Duodenal mucosa (tissue), 2 donors: ENCODE measurements at regions not wholly inside any gene's neighbourhood (a gene's known extent, or its start where the extent isn't known, plus 50 kb on each side); places are given as distances from the start of the nearest gene placed in this dataset.

Experiments used
- H3K27ac ChIP-seq: one replicate; pipeline ENCODE4 v1.7.0; 2013; ENCODE audit warnings: low read depth, low read length
- H3K27me3 ChIP-seq, 2 donors: one replicate each; pipeline ENCODE4 v1.7.0; 2013; ENCODE audit warnings: low read length in 2 of 2, control low read depth in 1 of 2; ENCODE audit not compliant: insufficient read depth in 2 of 2, control insufficient read depth in 1 of 2
- H3K36me3 ChIP-seq, 2 donors: one replicate each; pipeline ENCODE4 v1.7.0; 2013; ENCODE audit warnings: low read length in 2 of 2, control low read depth in 1 of 2; ENCODE audit not compliant: insufficient read depth in 2 of 2, control insufficient read depth in 1 of 2
- H3K4me1 ChIP-seq, 2 donors: one replicate each; pipeline ENCODE4 v1.7.0; 2013; ENCODE audit warnings: low read length in 2 of 2, control low read depth in 1 of 2; ENCODE audit not compliant: insufficient read depth in 2 of 2, control insufficient read depth in 1 of 2
- H3K4me3 ChIP-seq, 2 donors: one replicate each; pipeline ENCODE4 v1.7.0; 2013; ENCODE audit warnings: low read length in 2 of 2, low read depth in 1 of 2
- H3K9ac ChIP-seq, 2 donors: one replicate each; pipeline ENCODE4 v1.7.0; 2013; ENCODE audit warnings: low read length in 2 of 2, low read depth in 1 of 2
- H3K9me3 ChIP-seq, 2 donors: one replicate each; pipeline ENCODE4 v1.7.0; 2013; ENCODE audit warnings: low read length in 2 of 2, control low read depth in 1 of 2; ENCODE audit not compliant: control insufficient read depth in 1 of 2

DNA sequence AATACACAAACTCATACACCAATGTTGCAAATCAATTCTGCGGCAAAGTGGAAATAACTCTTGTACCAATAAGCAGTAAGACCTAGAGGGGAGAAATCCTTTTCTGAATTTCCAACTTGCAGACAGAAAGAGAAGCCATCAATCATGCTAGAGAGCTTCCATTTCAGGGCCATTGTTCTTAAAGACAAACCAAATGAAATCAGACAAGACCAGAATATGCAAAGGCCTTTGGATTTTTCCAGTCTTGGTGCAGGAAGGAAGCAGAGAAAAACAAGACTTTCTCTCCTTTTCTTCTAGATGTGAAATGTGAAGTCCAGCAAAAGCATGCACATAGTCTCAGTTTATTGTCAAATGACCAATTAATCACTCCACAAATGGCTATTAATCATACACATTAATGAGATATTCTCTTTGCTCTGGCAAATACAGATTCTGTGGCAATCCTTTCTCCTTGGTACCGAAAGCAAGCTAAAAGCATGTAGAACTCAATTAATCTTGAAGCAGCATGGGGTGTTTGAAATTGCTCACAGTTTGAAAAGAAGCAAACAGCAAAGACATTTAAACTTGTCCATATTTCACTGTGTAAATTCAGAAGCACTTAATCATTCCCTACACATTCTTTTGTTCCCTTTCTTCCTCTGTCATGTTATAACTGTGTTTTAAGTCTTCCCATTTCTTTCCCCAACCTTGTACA, 466.1 kb downstream of the GPAT3 start:
- Histone ChIP-seq H3K4me1 (no peaks in the 10 kb centered on the region), H3K9ac (no peak overlapping the region), H3K4me3 (no peak overlapping the region), H3K27me3 (no peaks in the 10 kb centered on the region), H3K9me3 (no peaks in the 10 kb centered on the region), H3K27ac (no peak overlapping the region), H3K36me3 (no peaks in the 10 kb centered on the region)

DNA sequence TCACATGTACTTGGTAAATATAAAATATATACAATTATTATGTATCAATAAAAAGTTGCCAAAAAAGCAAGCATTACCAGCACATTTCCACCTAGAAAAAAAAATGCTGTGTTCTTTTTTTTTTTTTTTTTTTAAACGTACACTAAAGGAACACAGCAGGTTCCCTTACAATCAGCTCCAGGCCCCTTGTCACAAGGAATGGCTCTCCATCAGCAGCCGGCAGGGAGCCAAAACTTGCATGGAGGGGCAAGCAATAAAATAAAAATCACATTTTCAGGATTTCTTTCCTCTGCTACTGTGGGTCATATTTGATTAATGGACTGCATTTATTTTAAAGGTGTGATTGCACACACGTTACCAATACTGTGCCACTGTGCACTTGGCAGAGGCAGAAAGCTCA, 460.3 kb downstream of the GPAT3 start:
- H3K4me3 ChIP-seq = no peak overlapping the region
- no peaks in the 10 kb centered on the region for H3K36me3 ChIP-seq
- H3K9me3 ChIP-seq = no peaks in the 10 kb centered on the region

DNA sequence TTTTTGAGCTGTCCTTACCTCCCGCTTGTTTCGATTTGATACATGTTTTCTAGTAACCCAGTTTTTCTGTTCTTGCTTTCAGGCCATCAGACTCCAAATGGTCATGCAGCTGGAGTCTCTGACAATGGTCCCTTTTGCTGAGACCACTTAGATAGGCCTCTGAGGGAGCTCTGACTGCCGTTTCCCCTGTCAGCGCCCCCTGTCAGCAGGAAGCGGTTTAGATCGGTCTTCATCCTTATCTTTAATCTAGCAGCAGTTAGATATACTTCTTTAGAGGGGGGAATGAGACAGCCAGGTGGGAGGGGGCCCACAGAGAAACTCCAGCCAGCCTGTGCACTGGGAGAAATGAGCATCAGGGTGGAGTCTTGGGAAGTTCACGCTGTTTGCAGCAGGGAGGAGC, 457.9 kb downstream of the GPAT3 start:
- peaks cover 0 to 4% of the 10 kb centered on the region in 2 donors for H3K9me3 ChIP-seq
- no peak overlapping the region for H3K4me3 ChIP-seq
- H3K27ac ChIP-seq = no peak overlapping the region
- H3K36me3 ChIP-seq = no peaks in the 10 kb centered on the region
- H3K4me1 ChIP-seq = no peaks in the 10 kb centered on the region
- H3K27me3 ChIP-seq = no peaks in the 10 kb centered on the region
- no peak overlapping the region for H3K9ac ChIP-seq

More for the DNA sequence above, 460.3 kb downstream of the GPAT3 start:
- no peaks in the 10 kb centered on the region for H3K27me3 ChIP-seq
- no peaks in the 10 kb centered on the region for H3K4me1 ChIP-seq
- no peak overlapping the region for H3K9ac ChIP-seq
- no peak overlapping the region for H3K27ac ChIP-seq

DNA sequence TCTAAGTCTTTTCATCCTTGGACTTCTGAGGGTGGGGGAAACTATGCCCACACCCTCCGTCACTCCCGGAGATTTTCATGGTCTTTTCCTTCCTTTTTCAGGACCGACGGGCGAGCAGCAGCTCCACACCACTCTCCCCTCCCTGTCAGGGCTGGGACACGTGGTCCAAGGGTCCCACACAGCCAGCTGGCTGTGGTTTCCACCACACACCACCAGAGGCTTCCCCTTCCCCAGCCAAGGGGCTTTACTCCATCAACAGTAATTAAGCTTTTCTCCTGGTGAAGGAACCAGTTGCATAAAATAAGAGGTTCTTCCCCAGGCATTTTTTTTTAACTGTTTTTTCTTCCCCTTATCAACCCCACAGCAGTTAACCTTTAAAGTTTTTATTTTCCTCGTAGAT, 453.9 kb downstream of the GPAT3 start:
- no peaks in the 10 kb centered on the region for H3K36me3 ChIP-seq
- H3K4me1 ChIP-seq = no peaks in the 10 kb centered on the region
- no peaks in the 10 kb centered on the region for H3K27me3 ChIP-seq
- no peak overlapping the region for H3K9ac ChIP-seq
- H3K27ac ChIP-seq = no peak overlapping the region
- no peak overlapping the region for H3K4me3 ChIP-seq
- peaks cover 0 to 4% of the 10 kb centered on the region in 2 donors for H3K9me3 ChIP-seq

DNA sequence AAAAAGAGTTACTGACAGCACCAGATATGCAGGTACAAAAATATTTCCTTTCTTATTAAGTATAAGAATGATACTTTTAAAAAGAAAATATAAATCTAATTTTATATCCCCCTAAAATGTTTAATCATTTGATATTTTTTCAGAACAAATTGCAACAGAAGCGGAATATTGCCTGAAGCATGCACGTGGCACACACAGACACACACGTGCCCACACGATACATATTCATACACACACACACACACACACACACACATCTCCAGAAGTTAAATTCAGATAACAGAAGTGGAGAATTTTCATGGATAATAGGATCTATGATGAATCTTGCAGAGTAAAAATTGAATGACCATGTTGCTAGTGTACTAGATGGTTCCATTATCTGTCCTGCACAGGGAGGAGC, 445.2 kb downstream of the GPAT3 start:
- Histone ChIP-seq H3K4me1 (no peaks in the 10 kb centered on the region), H3K27ac (no peak overlapping the region), H3K27me3 (no peaks in the 10 kb centered on the region), H3K4me3 (no peak overlapping the region), H3K36me3 (no peaks in the 10 kb centered on the region), H3K9me3 (no peaks in the 10 kb centered on the region), H3K9ac (no peak overlapping the region)

GRCh38 chr4:83979773-83980172, 443.9 kb downstream of the GPAT3 start:
- no peaks in the 10 kb centered on the region for H3K9me3 ChIP-seq
- H3K27me3 ChIP-seq = no peaks in the 10 kb centered on the region
- H3K4me1 ChIP-seq = no peaks in the 10 kb centered on the region
- no peaks in the 10 kb centered on the region for H3K36me3 ChIP-seq
- H3K9ac ChIP-seq = no peak overlapping the region
- no peak overlapping the region for H3K4me3 ChIP-seq
- H3K27ac ChIP-seq = no peak overlapping the region

DNA sequence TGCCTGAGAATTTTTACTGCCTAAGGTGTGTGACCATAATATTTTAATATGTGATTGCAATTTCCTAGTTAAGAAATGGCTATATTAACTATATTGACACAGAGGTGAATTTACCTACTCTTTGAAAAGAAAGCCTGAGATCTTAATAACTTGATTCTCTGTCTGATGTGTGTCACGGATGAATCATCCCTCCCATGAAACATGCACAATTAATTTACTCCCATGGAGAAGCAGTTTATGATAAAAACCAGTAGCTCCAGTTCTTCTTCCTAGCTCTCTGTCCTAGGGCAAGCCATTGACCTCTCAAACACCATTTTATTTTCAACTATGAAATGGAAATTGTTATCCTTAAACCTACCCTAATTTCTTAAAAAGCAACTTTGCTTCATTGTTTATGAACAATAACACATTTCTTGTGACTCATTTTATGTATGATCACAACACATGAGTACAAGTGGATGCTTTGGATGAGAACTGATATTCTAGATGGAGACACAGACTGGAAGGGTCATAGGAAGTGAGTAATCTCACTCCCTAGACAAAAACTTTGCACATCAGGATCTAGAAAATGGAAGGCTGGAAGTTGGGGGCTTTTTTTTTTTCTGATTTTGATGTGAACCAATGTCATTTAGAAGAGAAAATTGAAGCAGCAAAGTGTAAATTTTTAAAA, 438.3 kb downstream of the GPAT3 start:
- Histone ChIP-seq H3K27me3 (no peaks in the 10 kb centered on the region), H3K9me3 (no peaks in the 10 kb centered on the region), H3K9ac (no peak overlapping the region), H3K4me1 (no peaks in the 10 kb centered on the region), H3K27ac (no peak overlapping the region), H3K4me3 (no peak overlapping the region), H3K36me3 (no peaks in the 10 kb centered on the region)

DNA sequence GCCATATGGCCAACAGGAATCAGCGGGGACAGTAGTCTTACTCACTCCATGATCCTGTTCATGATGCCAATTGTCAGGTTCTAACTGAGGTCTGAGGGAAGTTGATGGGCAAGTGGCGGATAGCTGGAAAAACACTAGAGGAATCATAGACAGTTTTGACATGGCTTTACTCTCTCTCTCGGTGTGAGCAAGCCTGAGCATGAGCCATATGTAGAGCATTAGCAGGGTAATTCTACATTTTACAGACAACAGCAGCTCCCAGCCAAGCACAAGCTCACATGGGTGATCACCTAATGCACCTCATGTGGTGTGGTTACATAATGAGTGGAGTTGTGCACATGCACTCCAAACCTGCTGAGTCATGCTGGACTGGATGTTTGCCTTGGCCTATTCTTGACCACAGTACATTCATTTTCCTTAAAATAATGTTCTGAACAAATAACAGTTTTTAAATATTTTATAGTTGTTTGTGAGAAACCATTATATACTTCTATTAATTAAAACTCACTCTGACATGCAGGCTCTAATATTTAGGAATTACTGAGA, 429.2 kb downstream of the GPAT3 start:
- Histone ChIP-seq H3K9ac (no peak overlapping the region), H3K36me3 (no peaks in the 10 kb centered on the region), H3K4me1 (no peaks in the 10 kb centered on the region), H3K27me3 (no peaks in the 10 kb centered on the region), H3K9me3 (peaks cover 0 to 3% of the 10 kb centered on the region in 2 donors), H3K4me3 (no peak overlapping the region), H3K27ac (no peak overlapping the region)

- Histone ChIP-seq H3K36me3 (no peaks in the 10 kb centered on the region), H3K27me3 (no peaks in the 10 kb centered on the region), H3K4me3 (no peak overlapping the region), H3K9ac (no peak overlapping the region), H3K27ac (no peak overlapping the region), H3K4me1 (no peaks in the 10 kb centered on the region), H3K9me3 (peaks cover 0 to 3% of the 10 kb centered on the region in 2 donors)
Observed at GRCh38 chr4:83962492-83962891, 426.6 kb downstream of the GPAT3 start.

DNA sequence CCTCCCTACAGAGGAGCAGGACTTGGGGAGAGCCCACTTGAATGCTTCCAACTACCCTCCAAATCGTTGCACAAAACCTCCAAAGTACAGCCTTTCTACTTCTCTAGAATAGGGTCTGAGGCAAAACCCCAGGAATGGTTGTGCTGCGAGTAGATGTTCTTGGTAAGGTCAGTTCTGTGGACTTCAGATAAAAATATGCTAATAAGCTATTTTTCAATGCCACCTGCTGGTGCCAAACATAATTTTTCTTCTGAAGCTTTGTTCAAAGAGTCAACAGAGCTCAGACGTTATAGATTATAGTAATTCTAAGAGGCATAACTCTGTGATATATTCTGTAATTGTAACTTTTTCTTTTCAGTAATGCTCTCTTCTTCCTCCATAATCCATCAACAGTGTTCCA, 425.7 kb downstream of the GPAT3 start:
- H3K36me3 ChIP-seq = no peaks in the 10 kb centered on the region
- no peaks in the 10 kb centered on the region for H3K27me3 ChIP-seq
- no peak overlapping the region for H3K27ac ChIP-seq

More for the DNA sequence above, 425.7 kb downstream of the GPAT3 start:
- Histone ChIP-seq H3K9ac (no peak overlapping the region), H3K9me3 (peaks cover 0 to 3% of the 10 kb centered on the region in 2 donors), H3K4me3 (no peak overlapping the region), H3K4me1 (no peaks in the 10 kb centered on the region)
